Pancreas (tissue), 10 donors: ENCODE measurements at regions not wholly inside any gene's neighbourhood (a gene's known extent, or its start where the extent isn't known, plus 50 kb on each side); places are given as distances from the start of the nearest gene placed in this dataset.
"Not testable (repeated sequence)": the region's sequence is repeated elsewhere in the genome, so short reads cannot be mapped to it uniquely, and the experiment has no call there.

Experiments
- ATAC-seq, 4 donors: fragments of 200-7000 bp; cut with Tn5 transposase; one replicate each; pipeline versions ENCODE4 v1.8.0 to v1.9.1; 2020; ENCODE audit warnings: mild to moderate bottlenecking in 4 of 4, moderate library complexity in 4 of 4
- DNase-seq, 6 donors: peaks; one replicate each; pipeline ENCODE4 v3.0.0-alpha.2; 2020
- FAIRE-seq: peaks from 2 replicates; lab custom pipeline; 2012; peaks lifted over from hg19 to GRCh38; lab: Jason Lieb, UNC
- H3K27ac ChIP-seq, 4 donors: fragments of 200-600 bp; sonication (generic); 1 replicate in 3 of 4; 2 replicates in 1 of 4; pipeline versions ENCODE4 v1.5.0 to v1.8.0; 2020
- H3K27me3 ChIP-seq, 4 donors: fragments of 200-600 bp; one replicate each; pipeline ENCODE4 v1.8.0; 2021
- H3K36me3 ChIP-seq, 3 donors: fragments of 200-600 bp; sonication (generic) in 1 of 3; one replicate each; pipeline versions ENCODE4 v1.5.0 to v1.8.0; 2020 to 2021
- H3K4me1 ChIP-seq, 3 donors: fragments of 200-600 bp; one replicate each; pipeline ENCODE4 v1.8.0; 2021
- H3K4me3 ChIP-seq, 4 donors: fragments of 200-600 bp; sonication (generic) in 2 of 4; one replicate each; pipeline versions ENCODE4 v1.5.0 to v1.8.0; 2020 to 2021
- H3K9me3 ChIP-seq, 4 donors: fragments of 200-600 bp; one replicate each; pipeline ENCODE4 v1.8.0; 2021
- CTCF ChIP-seq, 4 donors: fragments of 200-600 bp; sonication (generic) in 3 of 4; IDR thresholded peaks; one replicate each; pipeline versions ENCODE4 v1.5.0 to v1.8.0; 2021; ENCODE audit warnings: antibody characterized with exemption in 4 of 4
- WGBS, 2 donors: extraction: QIAGEN DNeasy Blood & Tissue Kit; methylation state at CpG; one replicate each; pipeline ENCODE4 v1.1.7; 2013; 5-methylcytosine and 5-hydroxymethylcytosine counted together
- intact Hi-C, 3 donors: fragments of 100-400 bp; cut with DNase I; formaldehyde crosslinking; loops; one replicate each; pipeline versions ENCODE4 v1.11.1 to v1.14.2; 2022
- donor health status: healthy with polysubstance abuse.
- donor health status: DM: no; HTN: no; CAD: no; lungs with moderate emphysema.
- donor health status: DM: no; HTN: no; CAD: no.
- donor health status: control.
- donor health status: control.
- donor health status: Bipolar disorder and iron deficiency.
- donor health status: DM: yes; HTN: yes; CAD: no.
- donor health status: DM: no; HTN: no; CAD: no.
- donor health status: DM: no; HTN: no; CAD: no.
- donor health status: DM: yes; HTN: yes; CAD: no.

DNA sequence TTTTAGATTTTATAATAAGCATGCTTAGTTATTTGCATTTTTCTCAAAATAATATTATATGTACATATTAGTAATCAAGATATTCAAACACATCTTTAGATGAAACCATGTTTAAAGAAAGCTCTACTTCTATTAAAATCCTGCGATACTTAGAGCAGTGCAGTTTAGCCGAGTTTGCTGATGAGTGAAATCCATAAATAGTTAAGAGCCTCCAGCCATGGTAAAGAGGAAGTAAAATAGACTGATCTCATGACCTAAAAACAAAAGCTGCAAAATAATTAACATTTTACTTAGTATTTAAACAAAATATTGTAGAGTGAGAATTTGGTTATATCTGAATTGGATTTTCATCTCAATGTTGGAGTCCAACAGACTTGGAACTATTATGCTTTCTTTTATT, 147.4 kb upstream of the NRIP1 start:
- H3K27ac ChIP-seq: no peak overlapping the region
- TF ChIP-seq CTCF (IDR thresholded peaks at IDR 0.05): no peak
- no peak for DNase-seq
- FAIRE-seq: peak; percentile 49
- no peaks in the 10 kb centered on the region for H3K36me3 ChIP-seq
- H3K9me3 ChIP-seq: no peaks in the 10 kb centered on the region
- no peaks in the 10 kb centered on the region for H3K27me3 ChIP-seq
- peak in 1 of 4 donors; percentile 47 for ATAC-seq
- intact Hi-C loops: no loop called here
- no peak overlapping the region for H3K4me3 ChIP-seq
- H3K4me1 ChIP-seq: no peaks in the 10 kb centered on the region
- WGBS, 2 donors: 85 to 97% methylated on average over 2 of the region's 2 CpGs

DNA sequence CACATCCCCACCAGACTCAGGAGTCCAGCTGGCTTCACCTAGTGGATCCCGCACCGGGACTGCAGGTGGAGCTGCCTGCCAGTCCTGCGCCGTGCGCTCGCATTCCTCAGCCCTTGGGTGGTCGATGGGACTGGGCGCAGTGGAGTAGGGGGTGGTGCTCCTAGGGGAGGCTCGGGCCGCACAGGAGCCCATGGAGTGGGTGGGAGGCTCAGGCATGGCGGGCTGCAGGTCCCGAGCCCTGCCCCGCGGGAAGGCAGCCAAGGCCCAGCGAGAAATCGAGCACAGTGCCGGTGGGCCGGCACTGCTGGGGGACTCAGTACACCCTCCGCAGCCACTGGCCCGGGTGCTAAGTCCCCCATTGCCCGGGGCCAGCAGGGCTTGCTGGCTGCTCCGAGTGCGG, 153.7 kb upstream of the NRIP1 start:
- 96% methylated on average over 13 to 16 of the region's 23 CpGs for WGBS, 2 donors
- FAIRE-seq, H3K27ac ChIP-seq, DNase-seq, H3K4me3 ChIP-seq, H3K4me1 ChIP-seq, H3K27me3 ChIP-seq, H3K36me3 ChIP-seq, intact Hi-C loops, H3K9me3 ChIP-seq, ATAC-seq: not testable (repeated sequence)

DNA sequence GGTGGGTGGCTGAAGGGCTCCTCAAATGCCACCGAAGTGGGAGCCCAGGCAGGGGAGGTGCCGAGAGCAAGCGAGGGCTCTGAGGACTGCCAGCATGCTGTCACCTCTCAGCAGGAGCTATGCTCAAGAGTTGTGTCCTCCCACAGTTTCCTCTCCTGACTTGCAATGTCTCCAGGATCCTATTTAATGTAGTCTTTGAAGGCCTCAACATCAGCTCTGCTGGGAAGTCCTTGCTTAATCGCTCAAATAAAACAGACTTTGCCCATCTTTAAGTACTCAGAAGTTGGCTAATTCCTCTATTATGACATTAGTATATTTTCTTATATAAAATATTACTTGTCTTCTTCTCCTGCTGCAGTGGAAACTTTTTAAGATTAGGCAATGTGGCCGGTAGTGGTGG, 154.2 kb upstream of the NRIP1 start:
- 95% methylated on average over 3 to 5 of the region's 5 CpGs for WGBS, 2 donors
- Histone ChIP-seq H3K4me3 (no peak overlapping the region), H3K27me3 (no peaks in the 10 kb centered on the region), H3K27ac (no peak overlapping the region), H3K36me3 (no peaks in the 10 kb centered on the region), H3K9me3 (no peaks in the 10 kb centered on the region), H3K4me1 (peaks cover 0 to 9% (median 0%) of the 10 kb centered on the region in 3 donors)
- intact Hi-C loops: no loop called here
- DNase-seq (no peak), ATAC-seq (no peak), FAIRE-seq (no peak)
- TF ChIP-seq CTCF (IDR thresholded peaks at IDR 0.05): no peak

- DNase-seq (no peak), FAIRE-seq (no peak), ATAC-seq (no peak)
- Histone ChIP-seq H3K4me3 (no peak overlapping the region), H3K27me3 (no peaks in the 10 kb centered on the region), H3K36me3 (no peaks in the 10 kb centered on the region), H3K9me3 (no peaks in the 10 kb centered on the region), H3K27ac (no peak overlapping the region), H3K4me1 (peaks cover 0 to 9% (median 0%) of the 10 kb centered on the region in 3 donors)
- intact Hi-C loops: no loop called here
- WGBS, 2 donors: 56 to 60% methylated on average over 6 of the region's 6 CpGs
- no peak for TF ChIP-seq CTCF (IDR thresholded peaks at IDR 0.05)
Measured at GRCh38 chr21:15219894-15220293, 155.1 kb upstream of the NRIP1 start.

- intact Hi-C loops: no loop called here
- no peaks in the 10 kb centered on the region for H3K9me3 ChIP-seq
- H3K27ac ChIP-seq: no peak overlapping the region
- H3K4me1 ChIP-seq: peaks cover 0 to 9% (median 0%) of the 10 kb centered on the region in 3 donors
- no peaks in the 10 kb centered on the region for H3K36me3 ChIP-seq
- DNase-seq: peak in 2 of 6 donors; percentile 14 to 17
- peak in 3 of 4 donors; percentile 66 to 90 (median 82) for ATAC-seq
- H3K27me3 ChIP-seq: no peaks in the 10 kb centered on the region
- no peak overlapping the region for H3K4me3 ChIP-seq
- TF ChIP-seq CTCF (IDR thresholded peaks at IDR 0.05): no peak
- no peak for FAIRE-seq
Measured at GRCh38 chr21:15221799-15222386, 157.1 kb upstream of the NRIP1 start.
